ENCODE measurements at regions not wholly inside any gene's neighbourhood (a gene's known extent, or its start where the extent isn't known, plus 50 kb on each side); places are given as distances from the start of the nearest gene placed in this dataset.

GRCh38 chr2:234670806-234671205 is 173.9 kb upstream of the ARL4C start:
- DNase-seq = no peak
- no peak overlapping the region; a peak in 1 of 5 replicates for H3K4me3 Mint-ChIP-seq
- peaks cover 3 to 7% of the 10 kb centered on the region in 2 experiments for H3K9me3 Mint-ChIP-seq

More at GRCh38 chr2:234670806-234671205, 173.9 kb upstream of the ARL4C start:
- TF ChIP-seq, protein P1, sequence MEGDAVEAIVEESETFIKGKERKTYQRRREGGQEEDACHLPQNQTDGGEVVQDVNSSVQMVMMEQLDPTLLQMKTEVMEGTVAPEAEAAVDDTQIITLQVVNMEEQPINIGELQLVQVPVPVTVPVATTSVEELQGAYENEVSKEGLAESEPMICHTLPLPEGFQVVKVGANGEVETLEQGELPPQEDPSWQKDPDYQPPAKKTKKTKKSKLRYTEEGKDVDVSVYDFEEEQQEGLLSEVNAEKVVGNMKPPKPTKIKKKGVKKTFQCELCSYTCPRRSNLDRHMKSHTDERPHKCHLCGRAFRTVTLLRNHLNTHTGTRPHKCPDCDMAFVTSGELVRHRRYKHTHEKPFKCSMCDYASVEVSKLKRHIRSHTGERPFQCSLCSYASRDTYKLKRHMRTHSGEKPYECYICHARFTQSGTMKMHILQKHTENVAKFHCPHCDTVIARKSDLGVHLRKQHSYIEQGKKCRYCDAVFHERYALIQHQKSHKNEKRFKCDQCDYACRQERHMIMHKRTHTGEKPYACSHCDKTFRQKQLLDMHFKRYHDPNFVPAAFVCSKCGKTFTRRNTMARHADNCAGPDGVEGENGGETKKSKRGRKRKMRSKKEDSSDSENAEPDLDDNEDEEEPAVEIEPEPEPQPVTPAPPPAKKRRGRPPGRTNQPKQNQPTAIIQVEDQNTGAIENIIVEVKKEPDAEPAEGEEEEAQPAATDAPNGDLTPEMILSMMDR (conservative IDR thresholded peaks at IDR 0.05) = no peak
- Histone ChIP-seq H4K8ac (replicated peaks; ENCODE audit: insufficient read length, low read depth, low read length) (no peak overlapping the region), H3K4ac (ENCODE audit: low read depth, low read length) (no peak overlapping the region), H4K5ac (ENCODE audit: insufficient read length, low read depth, low read length) (no peak overlapping the region), H3K4me1 (ENCODE audit: insufficient read depth, low read length) (no peaks in the 10 kb centered on the region; the same call in none of the 2 replicates), H2BK15ac (ENCODE audit: low read depth, low read length) (no peak overlapping the region), H3K79me1 (ENCODE audit: insufficient read depth, low read depth, low read length, poor library complexity, severe bottlenecking) (no peaks in the 10 kb centered on the region), H3K9ac (ENCODE audit: extremely low read depth, insufficient read length, low read length) (no peak overlapping the region), H3K79me2 (ENCODE audit: insufficient read depth, low read length) (no peaks in the 10 kb centered on the region), H3K27ac (ENCODE audit: insufficient read length, low read depth, low read length) (no peak overlapping the region), H3K23ac (ENCODE audit: insufficient read length, low read depth, low read length) (no peak overlapping the region), H3T11ph (ENCODE audit: low read length) (no peak overlapping the region), H3K14ac (ENCODE audit: insufficient read depth, low read length) (0 out of 2 replicates have a peak overlapping the region, but pooled peaks have one; percentile 31), H3K9me3 (ENCODE audit: control insufficient read depth, low read depth, low read length) (no peaks in the 10 kb centered on the region), H3K27me3 (ENCODE audit: insufficient read depth, low read length) (no peaks in the 10 kb centered on the region), H2BK20ac (ENCODE audit: low read depth, low read length, poor library complexity, severe bottlenecking) (no peak overlapping the region), H4K20me1 (ENCODE audit: control insufficient read depth, insufficient read depth, insufficient read length) (no peaks in the 10 kb centered on the region), H4K91ac (ENCODE audit: insufficient read length, low read depth, low read length) (no peak overlapping the region), H2AFZ (ENCODE audit: low read length) (no peak overlapping the region), H3K18ac (ENCODE audit: insufficient read length, low read depth, low read length) (no peak overlapping the region), H2BK120ac (ENCODE audit: low read depth, low read length, poor library complexity, severe bottlenecking) (no peak overlapping the region), H2BK5ac (ENCODE audit: insufficient read length, low read length) (no peak overlapping the region), H3K23me2 (ENCODE audit: insufficient read length, low read depth, low read length, poor library complexity, severe bottlenecking) (no peaks in the 10 kb centered on the region), H3K56ac (ENCODE audit: insufficient read length, low read depth, low read length) (no peak overlapping the region), H3K4me2 (ENCODE audit: insufficient read depth, insufficient read length, low read length) (no peak overlapping the region), H2BK12ac (ENCODE audit: insufficient read length, low read depth, low read length) (no peak overlapping the region), H2AK5ac (ENCODE audit: insufficient read length, low read length) (no peak overlapping the region)
- WGBS (ENCODE audit: extremely low coverage, insufficient read length, low lambda C conversion rate) = no CpG with 5 or more reads among the region's 7 CpGs
- Mint-ChIP-seq H3K27ac (peak overlapping the region in 1 of 3 experiments; percentile 60; a peak in 1 of 7 replicates), H3K27me3 (ENCODE audit: low read depth) (peaks cover 4% of the 10 kb centered on the region; the same call in 1 of the 2 replicates), H3K36me3 (ENCODE audit: insufficient read depth in 1 of 3, low read depth in 3 of 3) (peaks cover 0 to 21% (median 2%) of the 10 kb centered on the region in 3 experiments; a peak in 5 of 7 replicates), H3K4me1 (peaks cover 32 to 33% of the 10 kb centered on the region in 2 experiments)
